A673 (cell line): ENCODE measurements at regions not wholly inside any gene's neighbourhood (a gene's known extent, or its start where the extent isn't known, plus 50 kb on each side); places are given as distances from the start of the nearest gene placed in this dataset.
"Not testable (repeated sequence)": the region's sequence is repeated elsewhere in the genome, so short reads cannot be mapped to it uniquely, and the experiment has no call there.

Experiments used
- BruUV-seq: library from RNA; stranded (reverse); fragments of 400-500 nt; replicated peaks from 2 replicates; lab custom pipeline; 2021; lab: Mats Ljungman, UMichigan
- CTCF ChIA-PET: fragments of 300-600 bp; sonication (Branson Sonifier 250); formaldehyde crosslinking; loops from one replicate; lab custom pipeline; 2022; ENCODE audit warnings: antibody characterized with exemption; lab: Charles Lee
- POLR2A ChIA-PET: fragments of 300-600 bp; sonication (Branson Sonifier 250); formaldehyde crosslinking; loops from one replicate; lab custom pipeline; 2022; ENCODE audit warnings: antibody characterized with exemption; ENCODE audit not compliant: low non-redundant PET; lab: Charles Lee
- DNase-seq: peaks from one replicate; pipeline ENCODE4 v3.0.0-alpha.2; 2015; ENCODE audit warnings: low spot score
- H3K27ac ChIP-seq: fragments of 200-600 bp; sonication (generic); 2 replicates; pipeline ENCODE4 v1.5.1; 2016; ENCODE audit warnings: mixed run types, low read depth, mild to moderate bottlenecking, mixed read lengths, antibody characterized with exemption, low read length; ENCODE audit not compliant: poor library complexity, severe bottlenecking
- H3K27me3 ChIP-seq: fragments of 200-600 bp; sonication (generic); replicated peaks from 2 replicates; pipeline ENCODE4 v1.6.1; 2017; ENCODE audit warnings: mixed run types, low read depth, mild to moderate bottlenecking, mixed read lengths, antibody characterized with exemption, low read length; ENCODE audit not compliant: insufficient read depth, poor library complexity
- H3K36me3 ChIP-seq: fragments of 200-600 bp; sonication (generic); 2 replicates; pipeline ENCODE4 v1.6.1; 2016; ENCODE audit warnings: mixed run types, mild to moderate bottlenecking, mixed read lengths, antibody characterized with exemption, low read length; ENCODE audit not compliant: insufficient read depth, poor library complexity, severe bottlenecking
- H3K4me1 ChIP-seq: fragments of 200-600 bp; sonication (generic); 2 replicates; pipeline ENCODE4 v1.6.1; 2017; ENCODE audit warnings: mixed run types, mild to moderate bottlenecking, mixed read lengths, antibody characterized with exemption, low read length; ENCODE audit not compliant: insufficient read depth, poor library complexity, severe bottlenecking
- H3K4me3 ChIP-seq: fragments of 200-600 bp; sonication (generic); 2 replicates; pipeline ENCODE4 v1.5.1; 2016; ENCODE audit warnings: low read depth, mixed run types, mild to moderate bottlenecking, mixed read lengths, low read length; ENCODE audit not compliant: poor library complexity, severe bottlenecking
- H3K9me3 ChIP-seq: fragments of 200-600 bp; sonication (generic); 2 replicates; pipeline ENCODE4 v1.6.1; 2016; ENCODE audit warnings: mixed run types, low read depth, mild to moderate bottlenecking, mixed read lengths, antibody characterized with exemption, low read length; ENCODE audit not compliant: poor library complexity, severe bottlenecking
- EZH2 ChIP-seq: fragments of 200-600 bp; sonication (generic); IDR thresholded peaks from 2 replicates; pipeline ENCODE4 v1.6.1; 2017; ENCODE audit warnings: borderline replicate concordance, low read depth, mild to moderate bottlenecking, mixed read lengths, antibody characterized with exemption, low read length; ENCODE audit not compliant: poor library complexity, severe bottlenecking
- intact Hi-C: fragments of 100-400 bp; cut with micrococcal nuclease; formaldehyde crosslinking; loops from one replicate; pipeline ENCODE4 v1.10.0; 2022; ENCODE audit not compliant: unreplicated experiment
- TF ChIP-seq, protein P1 (sequence below): fragments of 300-800, 200-600 bp; sonication (generic); conservative IDR thresholded peaks from 2 replicates; pipeline ENCODE4 v1.5.1; 2017; ENCODE audit warnings: low read depth, mild to moderate bottlenecking, antibody characterized with exemption, low read length, moderate library complexity, mixed read lengths

DNA sequence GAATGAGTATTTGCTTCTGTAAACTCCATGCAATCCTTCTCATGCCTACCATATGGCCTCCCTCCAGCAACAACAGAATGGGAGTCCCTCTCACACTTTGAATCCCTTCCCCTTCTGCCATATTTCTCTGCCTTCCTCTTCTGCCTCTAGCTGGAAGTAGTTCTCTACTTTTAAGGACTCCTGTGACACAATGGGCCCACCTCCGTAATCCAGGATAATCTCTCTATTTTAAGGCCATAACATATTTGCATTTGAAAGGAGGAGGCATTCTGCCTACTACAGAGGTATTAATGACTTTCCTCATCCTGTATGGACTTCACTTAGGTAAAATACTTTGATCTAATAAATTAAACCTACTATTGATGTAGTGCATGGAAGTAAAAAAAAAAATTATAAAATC lies 155.4 kb upstream of the ITGA1 start:
- CTCF ChIA-PET, result no interaction called here

DNA sequence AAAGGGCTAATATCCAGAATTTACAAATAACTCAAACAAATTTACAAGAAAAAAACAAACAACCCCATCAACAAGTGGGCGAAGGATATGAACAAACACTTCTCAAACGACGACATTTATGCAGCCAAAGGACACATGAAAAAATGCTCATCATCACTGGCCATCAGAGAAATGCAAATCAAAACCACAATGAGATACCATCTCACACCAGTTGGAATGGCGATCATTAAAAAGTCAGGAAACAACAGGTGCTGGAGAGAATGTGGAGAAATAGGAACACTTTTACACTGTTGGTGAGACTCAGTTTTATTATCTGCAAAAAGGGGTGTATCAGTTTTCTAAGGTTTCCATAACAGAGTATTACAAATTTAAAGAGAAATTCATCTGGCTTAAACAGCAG lies 153.5 kb upstream of the ITGA1 start:
- H3K27ac ChIP-seq, H3K27me3 ChIP-seq, BruUV-seq, DNase-seq, POLR2A ChIA-PET, CTCF ChIA-PET, intact Hi-C loops, H3K4me1 ChIP-seq, H3K36me3 ChIP-seq, H3K4me3 ChIP-seq, H3K9me3 ChIP-seq: not testable (repeated sequence)

More for the DNA sequence above, 155.4 kb upstream of the ITGA1 start:
- Histone ChIP-seq H3K4me3 (no peak overlapping the region), H3K27me3 (no peaks in the 10 kb centered on the region), H3K9me3 (no peaks in the 10 kb centered on the region), H3K36me3 (no peaks in the 10 kb centered on the region), H3K27ac (no peak overlapping the region), H3K4me1 (no peaks in the 10 kb centered on the region)
- DNase-seq, result no peak
- BruUV-seq, result no TSS peak
- POLR2A ChIA-PET, result no interaction called here
- TF ChIP-seq EZH2, result no peak
- TF ChIP-seq, protein P1, sequence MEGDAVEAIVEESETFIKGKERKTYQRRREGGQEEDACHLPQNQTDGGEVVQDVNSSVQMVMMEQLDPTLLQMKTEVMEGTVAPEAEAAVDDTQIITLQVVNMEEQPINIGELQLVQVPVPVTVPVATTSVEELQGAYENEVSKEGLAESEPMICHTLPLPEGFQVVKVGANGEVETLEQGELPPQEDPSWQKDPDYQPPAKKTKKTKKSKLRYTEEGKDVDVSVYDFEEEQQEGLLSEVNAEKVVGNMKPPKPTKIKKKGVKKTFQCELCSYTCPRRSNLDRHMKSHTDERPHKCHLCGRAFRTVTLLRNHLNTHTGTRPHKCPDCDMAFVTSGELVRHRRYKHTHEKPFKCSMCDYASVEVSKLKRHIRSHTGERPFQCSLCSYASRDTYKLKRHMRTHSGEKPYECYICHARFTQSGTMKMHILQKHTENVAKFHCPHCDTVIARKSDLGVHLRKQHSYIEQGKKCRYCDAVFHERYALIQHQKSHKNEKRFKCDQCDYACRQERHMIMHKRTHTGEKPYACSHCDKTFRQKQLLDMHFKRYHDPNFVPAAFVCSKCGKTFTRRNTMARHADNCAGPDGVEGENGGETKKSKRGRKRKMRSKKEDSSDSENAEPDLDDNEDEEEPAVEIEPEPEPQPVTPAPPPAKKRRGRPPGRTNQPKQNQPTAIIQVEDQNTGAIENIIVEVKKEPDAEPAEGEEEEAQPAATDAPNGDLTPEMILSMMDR, result no peak
- intact Hi-C loops, result no loop called here

DNA sequence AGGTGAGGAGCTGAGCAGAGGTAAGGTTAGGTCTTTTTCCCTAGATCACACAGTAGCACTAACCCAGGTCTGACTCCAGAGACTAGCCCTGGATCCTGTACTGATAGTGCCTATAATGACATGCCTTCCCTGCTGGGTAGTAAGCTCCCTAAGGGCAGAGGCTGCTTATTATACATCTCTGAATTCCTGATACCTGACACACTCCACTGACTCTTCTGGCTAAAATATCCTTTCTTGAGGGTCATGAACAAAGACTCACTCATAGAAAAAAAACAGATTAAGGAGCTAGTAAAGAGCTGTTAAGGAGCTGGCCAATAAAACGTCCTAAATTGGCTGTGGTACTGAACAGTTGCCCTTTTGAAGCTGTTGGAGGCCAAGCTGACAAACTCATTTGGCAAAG lies 149.0 kb upstream of the ITGA1 start:
- ChIA-PET POLR2A (no interaction called here), CTCF (no interaction called here)
- Histone ChIP-seq H3K27me3 (no peaks in the 10 kb centered on the region), H3K4me3 (no peak overlapping the region), H3K4me1 (no peaks in the 10 kb centered on the region), H3K27ac (no peak overlapping the region), H3K36me3 (no peaks in the 10 kb centered on the region), H3K9me3 (no peaks in the 10 kb centered on the region)
- intact Hi-C loops, result no loop called here
- DNase-seq, result no peak
- no TSS peak for BruUV-seq
- TF ChIP-seq, protein P1, result no peak

DNA sequence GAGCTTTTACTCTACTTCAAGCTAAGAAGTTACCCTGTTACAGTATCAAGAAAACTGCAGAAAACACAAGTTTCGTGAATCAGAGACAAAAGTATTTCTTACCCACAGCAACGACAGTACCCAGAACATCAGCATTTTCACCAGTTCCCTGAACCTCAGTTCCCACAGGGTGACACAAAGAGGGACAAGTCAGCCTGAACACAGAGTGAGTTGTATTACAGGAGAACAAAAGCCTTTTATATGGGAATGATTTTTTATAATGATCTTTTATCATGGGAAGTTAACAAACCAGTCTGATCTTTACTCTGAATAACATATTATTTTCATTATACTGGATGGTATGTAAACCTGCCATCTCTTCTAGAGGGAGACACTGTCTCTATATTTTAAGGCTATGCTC lies 139.0 kb upstream of the ITGA1 start:
- POLR2A ChIA-PET, result no interaction called here
- BruUV-seq, result no TSS peak
- no peak for TF ChIP-seq EZH2
- TF ChIP-seq, protein P1, result no peak
- intact Hi-C loops, result no loop called here
- Histone ChIP-seq H3K27ac (no peak overlapping the region), H3K9me3 (peaks cover 8% of the 10 kb centered on the region), H3K36me3 (no peaks in the 10 kb centered on the region), H3K4me1 (no peaks in the 10 kb centered on the region), H3K27me3 (no peaks in the 10 kb centered on the region), H3K4me3 (no peak overlapping the region)
- CTCF ChIA-PET, result no interaction called here
- DNase-seq, result no peak
